PFSK-1 (cell line): ENCODE measurements at regions not wholly inside any gene's neighbourhood (a gene's known extent, or its start where the extent isn't known, plus 50 kb on each side); places are given as distances from the start of the nearest gene placed in this dataset.

ENCODE experiments used
- FOXP2 ChIP-seq: optimal IDR thresholded peaks from 2 replicates; pipeline ENCODE3; 2011; ENCODE audit warnings: borderline replicate concordance, control low read depth, inconsistent platforms; ENCODE audit not compliant: insufficient read depth; ENCODE audit errors: extremely low read length, extremely low read depth
- POLR2AphosphoS5 ChIP-seq: IDR thresholded peaks from 2 replicates; pipeline ENCODE4 v1.6.1; 2012; ENCODE audit warnings: low read depth, mild to moderate bottlenecking, control low read depth, low read length, moderate library complexity
- REST ChIP-seq, 2 experiments: IDR thresholded peaks; 2 replicates each; pipeline versions ENCODE4 v1.6.1 to v1.8.0; 2011 to 2012; ENCODE audit warnings: low read depth in 2 of 2, low read length in 2 of 2, control low read depth in 1 of 2, inconsistent platforms in 1 of 2, mild to moderate bottlenecking in 1 of 2, moderate library complexity in 1 of 2; ENCODE audit not compliant: insufficient read depth in 1 of 2
- SIN3A ChIP-seq: IDR thresholded peaks from 2 replicates; pipeline ENCODE4 v1.6.1; 2012; ENCODE audit warnings: mild to moderate bottlenecking, low read length, moderate library complexity, borderline replicate concordance; ENCODE audit not compliant: insufficient read depth
- TAF1 ChIP-seq: IDR thresholded peaks from 2 replicates; pipeline ENCODE4 v1.6.1; 2012; ENCODE audit warnings: low read length, control low read depth, borderline replicate concordance; ENCODE audit not compliant: insufficient read depth

GRCh38 chr4:31613946-31614623, 893.9 kb downstream of the PCDH7 start:
- TF ChIP-seq REST (IDR thresholded peaks at IDR 0.05; ENCODE audit: insufficient read depth in 1 of 2, low read depth in 2 of 2, low read length in 2 of 2) (no peak), POLR2AphosphoS5 (no peak), TAF1 (no peak), SIN3A (no peak)

DNA sequence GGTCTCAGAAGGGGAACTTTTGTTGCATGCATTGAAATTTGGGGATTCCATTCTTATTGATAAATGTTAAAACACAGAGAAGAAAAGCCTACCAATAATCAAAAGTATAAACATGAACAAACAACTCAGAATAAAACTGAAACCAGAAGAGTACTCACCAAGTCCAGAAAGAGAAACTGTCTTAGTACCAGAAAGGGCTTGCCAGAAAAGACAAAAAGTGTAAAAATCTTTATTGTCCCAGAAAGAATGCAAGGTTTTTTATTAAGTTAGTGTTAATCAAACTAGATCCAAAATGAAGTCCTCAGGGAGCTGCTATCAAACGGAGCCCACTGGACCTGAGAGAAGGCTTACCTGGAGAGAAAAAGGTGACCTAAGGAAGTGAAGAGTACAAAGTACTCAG, 897.5 kb downstream of the PCDH7 start:
- TF ChIP-seq FOXP2 (no peak), REST (IDR thresholded peaks at IDR 0.05; ENCODE audit: insufficient read depth in 1 of 2, low read depth in 2 of 2, low read length in 2 of 2) (no peak), TAF1 (no peak), POLR2AphosphoS5 (no peak), SIN3A (no peak)

DNA sequence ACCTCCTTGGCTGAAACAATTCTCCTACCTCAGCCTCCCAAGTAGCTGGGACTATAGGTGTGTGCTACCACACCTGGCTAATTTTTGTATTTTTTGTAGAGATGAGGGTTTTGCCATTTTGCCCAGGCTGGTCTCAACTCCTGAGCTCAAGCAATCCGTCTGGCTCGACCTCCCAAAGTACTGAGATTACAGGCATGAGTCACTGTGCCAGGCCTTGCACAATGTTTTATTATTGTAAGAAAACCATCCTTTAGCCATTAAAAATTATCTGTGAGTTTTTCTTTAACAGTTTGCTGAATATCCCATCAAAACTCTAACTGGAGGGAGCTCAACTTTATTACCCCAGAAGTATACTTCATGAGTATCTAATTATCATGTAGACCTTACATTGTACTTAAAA, 900.3 kb downstream of the PCDH7 start:
- TF ChIP-seq REST (IDR thresholded peaks at IDR 0.05; ENCODE audit: insufficient read depth in 1 of 2, low read depth in 2 of 2, low read length in 2 of 2), result no peak

DNA sequence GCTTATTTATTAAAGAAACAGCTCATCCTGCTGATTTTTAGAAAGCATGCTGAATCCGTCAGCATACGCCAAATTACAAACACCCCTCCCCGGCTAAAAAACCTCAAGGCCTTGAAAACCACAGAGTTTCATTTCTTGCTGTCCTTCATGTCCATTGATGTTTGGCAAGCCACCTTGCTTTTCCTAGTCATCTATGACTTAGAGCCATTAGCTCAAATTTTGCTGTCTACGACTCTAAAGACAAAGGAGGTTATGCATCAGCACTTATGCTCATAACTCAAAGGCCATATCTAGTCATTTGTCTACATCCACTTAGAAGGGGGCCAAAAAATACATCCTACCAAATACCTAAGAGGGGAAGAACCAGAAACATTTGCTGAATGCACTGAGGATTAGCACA, 925.1 kb downstream of the PCDH7 start:
- TF ChIP-seq FOXP2 (no peak), REST (IDR thresholded peaks at IDR 0.05; ENCODE audit: insufficient read depth in 1 of 2, low read depth in 2 of 2, low read length in 2 of 2) (no peak), SIN3A (no peak), TAF1 (no peak)

DNA sequence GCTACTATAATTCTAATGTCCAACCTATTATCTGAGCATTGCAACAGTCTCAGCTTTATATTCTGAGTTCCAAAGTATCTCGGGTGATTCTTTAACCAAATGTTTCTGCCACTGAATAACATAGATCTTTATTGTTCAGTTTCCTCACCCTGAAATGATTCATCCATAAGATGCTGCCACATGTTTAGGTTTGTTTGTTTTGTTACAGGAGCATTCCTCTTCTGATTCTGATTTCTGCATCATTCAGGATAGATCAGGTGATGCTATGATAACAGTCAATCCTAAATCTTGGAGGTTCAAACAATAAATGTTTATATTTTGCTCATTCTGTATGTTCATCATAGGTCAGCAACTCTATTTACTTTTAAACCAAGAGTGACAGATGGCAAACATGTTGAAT, 927.6 kb downstream of the PCDH7 start:
- no peak for TF ChIP-seq POLR2AphosphoS5
- no peak for TF ChIP-seq REST (IDR thresholded peaks at IDR 0.05; ENCODE audit: insufficient read depth in 1 of 2, low read depth in 2 of 2, low read length in 2 of 2)
- TF ChIP-seq SIN3A, result no peak
- no peak for TF ChIP-seq FOXP2
- TF ChIP-seq TAF1, result no peak
